A673 (cell line): ENCODE measurements at regions not wholly inside any gene's neighbourhood (a gene's known extent, or its start where the extent isn't known, plus 50 kb on each side); places are given as distances from the start of the nearest gene placed in this dataset.

ENCODE experiments used
- BruUV-seq: library from RNA; stranded (reverse); fragments of 400-500 nt; replicated peaks from 2 replicates; lab custom pipeline; 2021; lab: Mats Ljungman, UMichigan
- CTCF ChIA-PET: fragments of 300-600 bp; sonication (Branson Sonifier 250); formaldehyde crosslinking; loops from one replicate; lab custom pipeline; 2022; ENCODE audit warnings: antibody characterized with exemption; lab: Charles Lee
- POLR2A ChIA-PET: fragments of 300-600 bp; sonication (Branson Sonifier 250); formaldehyde crosslinking; loops from one replicate; lab custom pipeline; 2022; ENCODE audit warnings: antibody characterized with exemption; ENCODE audit not compliant: low non-redundant PET; lab: Charles Lee
- DNase-seq: peaks from one replicate; pipeline ENCODE4 v3.0.0-alpha.2; 2015; ENCODE audit warnings: low spot score
- H3K27ac ChIP-seq: fragments of 200-600 bp; sonication (generic); 2 replicates; pipeline ENCODE4 v1.5.1; 2016; ENCODE audit warnings: mixed run types, low read depth, mild to moderate bottlenecking, mixed read lengths, antibody characterized with exemption, low read length; ENCODE audit not compliant: poor library complexity, severe bottlenecking
- H3K27me3 ChIP-seq: fragments of 200-600 bp; sonication (generic); replicated peaks from 2 replicates; pipeline ENCODE4 v1.6.1; 2017; ENCODE audit warnings: mixed run types, low read depth, mild to moderate bottlenecking, mixed read lengths, antibody characterized with exemption, low read length; ENCODE audit not compliant: insufficient read depth, poor library complexity
- H3K36me3 ChIP-seq: fragments of 200-600 bp; sonication (generic); 2 replicates; pipeline ENCODE4 v1.6.1; 2016; ENCODE audit warnings: mixed run types, mild to moderate bottlenecking, mixed read lengths, antibody characterized with exemption, low read length; ENCODE audit not compliant: insufficient read depth, poor library complexity, severe bottlenecking
- H3K4me1 ChIP-seq: fragments of 200-600 bp; sonication (generic); 2 replicates; pipeline ENCODE4 v1.6.1; 2017; ENCODE audit warnings: mixed run types, mild to moderate bottlenecking, mixed read lengths, antibody characterized with exemption, low read length; ENCODE audit not compliant: insufficient read depth, poor library complexity, severe bottlenecking
- H3K4me3 ChIP-seq: fragments of 200-600 bp; sonication (generic); 2 replicates; pipeline ENCODE4 v1.5.1; 2016; ENCODE audit warnings: low read depth, mixed run types, mild to moderate bottlenecking, mixed read lengths, low read length; ENCODE audit not compliant: poor library complexity, severe bottlenecking
- H3K9me3 ChIP-seq: fragments of 200-600 bp; sonication (generic); 2 replicates; pipeline ENCODE4 v1.6.1; 2016; ENCODE audit warnings: mixed run types, low read depth, mild to moderate bottlenecking, mixed read lengths, antibody characterized with exemption, low read length; ENCODE audit not compliant: poor library complexity, severe bottlenecking
- EZH2 ChIP-seq: fragments of 200-600 bp; sonication (generic); IDR thresholded peaks from 2 replicates; pipeline ENCODE4 v1.6.1; 2017; ENCODE audit warnings: borderline replicate concordance, low read depth, mild to moderate bottlenecking, mixed read lengths, antibody characterized with exemption, low read length; ENCODE audit not compliant: poor library complexity, severe bottlenecking
- intact Hi-C: fragments of 100-400 bp; cut with micrococcal nuclease; formaldehyde crosslinking; loops from one replicate; pipeline ENCODE4 v1.10.0; 2022; ENCODE audit not compliant: unreplicated experiment
- TF ChIP-seq, protein P1 (sequence below): fragments of 300-800, 200-600 bp; sonication (generic); conservative IDR thresholded peaks from 2 replicates; pipeline ENCODE4 v1.5.1; 2017; ENCODE audit warnings: low read depth, mild to moderate bottlenecking, antibody characterized with exemption, low read length, moderate library complexity, mixed read lengths

- TF ChIP-seq, protein P1, sequence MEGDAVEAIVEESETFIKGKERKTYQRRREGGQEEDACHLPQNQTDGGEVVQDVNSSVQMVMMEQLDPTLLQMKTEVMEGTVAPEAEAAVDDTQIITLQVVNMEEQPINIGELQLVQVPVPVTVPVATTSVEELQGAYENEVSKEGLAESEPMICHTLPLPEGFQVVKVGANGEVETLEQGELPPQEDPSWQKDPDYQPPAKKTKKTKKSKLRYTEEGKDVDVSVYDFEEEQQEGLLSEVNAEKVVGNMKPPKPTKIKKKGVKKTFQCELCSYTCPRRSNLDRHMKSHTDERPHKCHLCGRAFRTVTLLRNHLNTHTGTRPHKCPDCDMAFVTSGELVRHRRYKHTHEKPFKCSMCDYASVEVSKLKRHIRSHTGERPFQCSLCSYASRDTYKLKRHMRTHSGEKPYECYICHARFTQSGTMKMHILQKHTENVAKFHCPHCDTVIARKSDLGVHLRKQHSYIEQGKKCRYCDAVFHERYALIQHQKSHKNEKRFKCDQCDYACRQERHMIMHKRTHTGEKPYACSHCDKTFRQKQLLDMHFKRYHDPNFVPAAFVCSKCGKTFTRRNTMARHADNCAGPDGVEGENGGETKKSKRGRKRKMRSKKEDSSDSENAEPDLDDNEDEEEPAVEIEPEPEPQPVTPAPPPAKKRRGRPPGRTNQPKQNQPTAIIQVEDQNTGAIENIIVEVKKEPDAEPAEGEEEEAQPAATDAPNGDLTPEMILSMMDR: no peak
- TF ChIP-seq EZH2: no peak
- H3K27me3 ChIP-seq: no peaks in the 10 kb centered on the region
- peaks cover 25% of the 10 kb centered on the region for H3K4me1 ChIP-seq
- DNase-seq: no peak
- H3K27ac ChIP-seq: no peak overlapping the region
- no peak overlapping the region for H3K4me3 ChIP-seq
- BruUV-seq: no TSS peak
- ChIA-PET POLR2A (no interaction called here), CTCF (no interaction called here)
- intact Hi-C loops: loop anchor here (5.0 to 10.0 kb wide), 2 partner anchors 362 to 459 kb away; no protein-coding TSS in a partner anchor
- H3K36me3 ChIP-seq: no peaks in the 10 kb centered on the region
- no peaks in the 10 kb centered on the region for H3K9me3 ChIP-seq
These were observed 205.0 kb downstream of the TSHZ3 start for GRCh38 chr19:31144075-31144870.

- H3K4me1 ChIP-seq: peaks cover 15% of the 10 kb centered on the region
- no peak for DNase-seq
- TF ChIP-seq, protein P1: no peak
- TF ChIP-seq EZH2: no peak
- no peaks in the 10 kb centered on the region for H3K9me3 ChIP-seq
- no peaks in the 10 kb centered on the region for H3K27me3 ChIP-seq
- no TSS peak for BruUV-seq
- H3K36me3 ChIP-seq: no peaks in the 10 kb centered on the region
- CTCF ChIA-PET: interaction anchor here (1.4 kb wide), 1 partner anchor 86 kb away, joined by 21 read pairs; no protein-coding TSS in a partner anchor
- intact Hi-C loops: loop anchor here (5.0 to 10.0 kb wide), 2 partner anchors 359 to 456 kb away; no protein-coding TSS in a partner anchor
- POLR2A ChIA-PET: no interaction called here
- H3K4me3 ChIP-seq: no peak overlapping the region
- no peak overlapping the region for H3K27ac ChIP-seq
These were observed 207.9 kb downstream of the TSHZ3 start for GRCh38 chr19:31141301-31141700.

DNA sequence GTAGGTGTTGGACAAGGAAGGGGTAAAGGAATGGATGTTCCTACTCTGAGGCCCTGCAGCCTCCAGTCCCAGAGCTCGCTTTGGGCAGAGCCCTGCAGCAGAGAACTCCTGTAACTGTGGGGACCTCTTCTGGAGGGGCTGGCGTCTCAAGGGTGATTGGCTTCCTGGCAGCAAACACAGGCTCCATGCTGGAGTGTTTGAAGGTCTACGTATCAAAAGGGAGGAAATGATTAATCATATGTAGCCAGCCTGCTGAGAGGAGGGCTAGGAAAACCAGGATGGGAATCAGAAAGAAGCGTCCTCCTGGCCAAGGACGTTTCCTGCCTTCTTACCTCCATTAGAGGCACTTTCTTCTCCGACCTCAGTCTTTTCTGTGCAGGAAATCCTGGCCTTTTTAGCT is 208.5 kb downstream of the TSHZ3 start:
- Histone ChIP-seq H3K27me3 (no peaks in the 10 kb centered on the region), H3K36me3 (no peaks in the 10 kb centered on the region), H3K9me3 (no peaks in the 10 kb centered on the region), H3K27ac (no peak overlapping the region), H3K4me3 (no peak overlapping the region), H3K4me1 (peaks cover 15% of the 10 kb centered on the region)
- no TSS peak for BruUV-seq
- CTCF ChIA-PET: interaction anchor here (1.4 kb wide), 1 partner anchor 86 kb away, joined by 21 read pairs; no protein-coding TSS in a partner anchor
- intact Hi-C loops: loop anchor here (5.0 to 10.0 kb wide), 2 partner anchors 358 to 456 kb away; no protein-coding TSS in a partner anchor
- no peak for TF ChIP-seq EZH2
- TF ChIP-seq, protein P1: peak; percentile 29; the same call in 1 of the 2 replicates
- POLR2A ChIA-PET: no interaction called here
- peak; percentile 73 for DNase-seq
